CD4-positive, alpha-beta T cell treated with Interleukin-2 at 100 ng/mL for 4 hours (primary cell): ENCODE measurements at regions not wholly inside any gene's neighbourhood (a gene's known extent, or its start where the extent isn't known, plus 50 kb on each side); places are given as distances from the start of the nearest gene placed in this dataset.

Experiments used
- DNase-seq: peaks from one replicate; pipeline ENCODE4 v3.0.0-alpha.2; 2020; ENCODE audit warnings: low spot score

GRCh38 chr15:95869920-95870319 is 460.6 kb upstream of the NR2F2 start:
- peak; percentile 6 for DNase-seq

DNA sequence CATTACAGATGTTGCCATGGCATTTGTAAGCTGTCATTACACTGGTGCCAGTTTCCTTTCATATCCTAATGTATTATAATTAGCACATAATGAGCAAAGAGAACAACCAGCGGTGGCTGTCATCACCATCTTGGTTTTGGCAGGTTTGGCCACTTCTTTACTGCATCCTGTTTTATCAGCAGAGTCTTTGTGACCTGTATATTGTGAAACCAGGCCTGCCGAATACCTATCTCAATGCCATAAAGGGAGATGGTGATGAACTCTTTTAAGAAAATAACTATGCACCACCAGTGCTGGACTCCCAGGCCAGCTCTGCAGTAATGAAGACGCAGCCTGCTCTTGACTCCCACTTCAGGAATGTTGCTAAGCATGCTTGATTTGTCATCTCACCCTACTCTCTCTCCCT is 458.1 kb upstream of the NR2F2 start:
- DNase-seq = no peak

DNA sequence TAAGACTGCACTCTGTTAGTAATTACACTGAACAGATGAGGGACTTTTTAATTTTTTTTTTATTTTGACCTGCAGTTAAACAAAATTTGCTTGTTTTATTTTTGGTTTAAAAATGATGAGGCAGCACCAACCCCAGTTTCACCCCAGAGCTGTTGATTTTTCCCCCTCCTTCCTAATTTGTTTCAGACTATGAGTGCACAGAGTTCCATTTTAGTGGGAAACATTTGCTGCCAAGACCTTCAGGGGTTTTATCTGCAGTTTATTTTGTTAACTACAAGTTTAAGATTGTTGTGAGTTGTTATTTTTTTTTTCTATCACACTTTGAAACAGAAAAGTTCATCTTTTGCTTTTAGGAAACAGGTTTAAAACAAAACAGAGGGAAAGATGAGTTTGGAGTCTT is 455.9 kb upstream of the NR2F2 start:
- DNase-seq = no peak

GRCh38 chr15:95875121-95875643 is 455.3 kb upstream of the NR2F2 start:
- no peak for DNase-seq

DNA sequence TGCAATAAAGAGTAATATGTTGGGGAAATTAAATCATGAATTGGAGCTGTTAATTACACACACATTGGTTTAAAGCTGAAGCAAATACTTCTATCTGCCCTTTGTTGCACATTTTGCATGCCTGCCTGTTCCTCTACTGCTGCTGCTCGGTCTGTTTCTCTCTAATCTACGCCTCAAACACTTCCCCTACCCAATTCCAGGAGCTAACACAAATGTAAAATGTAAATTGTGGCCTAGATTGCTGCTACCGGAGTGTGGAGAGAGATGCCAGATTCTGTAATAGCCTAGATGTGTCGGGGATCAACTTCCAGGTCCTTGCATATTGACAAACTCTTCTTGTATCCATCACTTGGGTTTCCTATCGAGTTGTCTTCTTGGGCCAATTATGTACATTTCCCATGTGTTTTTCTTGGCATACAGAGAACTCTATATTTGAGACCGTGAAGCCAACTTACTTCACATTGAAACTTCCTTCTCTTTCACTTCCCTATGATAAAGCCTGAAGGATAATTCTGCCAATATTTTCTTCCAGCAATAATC is 450.4 kb upstream of the NR2F2 start:
- DNase-seq = no peak

- no peak for DNase-seq
Measured at GRCh38 chr15:95880630-95881029, 449.9 kb upstream of the NR2F2 start.

DNA sequence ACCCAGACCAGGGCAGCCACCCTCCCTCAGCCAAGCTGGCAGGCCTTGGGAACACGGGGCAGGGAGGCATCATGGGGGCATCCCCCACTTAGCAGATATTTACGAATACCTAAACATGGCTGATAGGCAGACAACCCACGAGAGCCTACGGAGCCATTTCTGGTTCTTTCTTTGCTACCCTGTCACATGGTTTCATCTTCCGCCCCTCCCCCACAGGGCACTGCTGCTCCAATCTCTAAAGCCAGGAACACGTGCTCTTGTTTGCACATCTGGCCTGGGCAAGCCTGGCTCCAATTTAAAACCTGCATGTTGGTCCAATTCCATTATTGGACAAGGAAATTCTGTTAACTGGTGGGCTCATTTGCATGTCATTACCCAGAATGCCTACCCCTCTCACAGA is 447.4 kb upstream of the NR2F2 start:
- DNase-seq = no peak

- no peak for DNase-seq
Measured at GRCh38 chr15:95884276-95884675, 446.2 kb upstream of the NR2F2 start.

GRCh38 chr15:95887666-95888390 is 442.7 kb upstream of the NR2F2 start:
- no peak for DNase-seq

- no peak for DNase-seq
Measured at GRCh38 chr15:95888762-95889161, 441.7 kb upstream of the NR2F2 start.

- DNase-seq = no peak
Measured at GRCh38 chr15:95894407-95894956, 436.0 kb upstream of the NR2F2 start.

GRCh38 chr15:95895508-95895907 is 435.0 kb upstream of the NR2F2 start:
- no peak for DNase-seq

DNA sequence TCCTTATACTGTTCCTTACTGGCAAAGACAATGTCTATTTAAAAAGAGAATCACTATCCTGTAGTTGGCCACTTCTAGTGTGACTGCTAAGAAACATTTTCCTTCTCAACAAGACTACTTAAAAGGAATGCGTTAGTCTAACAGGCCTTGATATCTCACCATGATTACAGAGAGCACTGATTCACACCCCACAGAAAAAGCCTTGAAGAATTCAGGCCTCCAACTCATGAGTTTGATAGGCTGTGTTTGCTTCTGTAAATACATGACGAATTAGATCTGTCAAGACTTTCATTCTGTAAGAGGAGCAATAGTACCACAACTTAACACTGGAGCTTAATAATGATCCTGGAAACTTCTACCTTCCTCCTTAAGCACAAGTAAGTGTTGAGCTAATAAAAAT is 432.8 kb upstream of the NR2F2 start:
- no peak for DNase-seq

DNA sequence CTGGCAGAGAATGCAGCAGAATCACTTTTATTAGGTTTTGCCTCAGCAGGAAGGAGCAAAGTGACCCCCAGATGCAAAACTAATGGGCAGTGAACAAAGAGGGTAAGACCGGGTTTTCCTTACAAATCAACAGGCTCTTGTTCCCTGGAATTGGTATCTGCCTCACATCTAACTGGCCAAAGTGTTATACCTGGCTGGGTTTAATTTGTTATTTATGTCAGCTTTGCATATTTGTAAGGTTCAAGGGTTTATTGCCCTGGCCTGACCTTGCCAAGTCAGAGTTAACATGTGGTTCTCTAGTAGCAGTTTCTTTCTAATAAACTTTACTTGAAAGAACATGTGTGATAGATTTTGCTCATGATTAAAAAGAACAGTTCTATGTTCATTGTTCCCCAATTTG is 431.7 kb upstream of the NR2F2 start:
- DNase-seq = no peak

DNA sequence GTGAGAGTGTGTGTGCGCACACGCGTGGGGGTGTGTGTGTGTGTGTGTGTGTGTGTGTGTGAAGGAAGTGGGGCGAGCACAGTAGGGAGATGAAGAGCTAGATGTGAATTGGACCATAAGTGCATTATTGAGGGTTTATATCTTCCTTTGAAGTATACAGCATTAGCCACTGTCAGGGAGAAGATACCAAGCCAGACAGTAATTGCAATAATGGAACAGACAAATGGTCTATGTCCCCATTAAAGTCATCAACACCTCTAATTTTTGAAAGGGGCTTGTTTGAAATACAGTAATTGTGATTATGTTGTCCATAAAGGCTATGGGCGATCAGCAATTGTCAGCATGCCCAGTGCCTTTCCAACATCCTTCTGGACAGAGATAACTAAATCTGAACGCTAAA is 429.2 kb upstream of the NR2F2 start:
- DNase-seq = no peak

- DNase-seq = no peak
Measured at GRCh38 chr15:95902606-95903005, 427.9 kb upstream of the NR2F2 start.

- no peak for DNase-seq
Measured at GRCh38 chr15:95903352-95903751, 427.1 kb upstream of the NR2F2 start.

GRCh38 chr15:95910643-95911212 is 419.8 kb upstream of the NR2F2 start:
- no peak for DNase-seq

DNA sequence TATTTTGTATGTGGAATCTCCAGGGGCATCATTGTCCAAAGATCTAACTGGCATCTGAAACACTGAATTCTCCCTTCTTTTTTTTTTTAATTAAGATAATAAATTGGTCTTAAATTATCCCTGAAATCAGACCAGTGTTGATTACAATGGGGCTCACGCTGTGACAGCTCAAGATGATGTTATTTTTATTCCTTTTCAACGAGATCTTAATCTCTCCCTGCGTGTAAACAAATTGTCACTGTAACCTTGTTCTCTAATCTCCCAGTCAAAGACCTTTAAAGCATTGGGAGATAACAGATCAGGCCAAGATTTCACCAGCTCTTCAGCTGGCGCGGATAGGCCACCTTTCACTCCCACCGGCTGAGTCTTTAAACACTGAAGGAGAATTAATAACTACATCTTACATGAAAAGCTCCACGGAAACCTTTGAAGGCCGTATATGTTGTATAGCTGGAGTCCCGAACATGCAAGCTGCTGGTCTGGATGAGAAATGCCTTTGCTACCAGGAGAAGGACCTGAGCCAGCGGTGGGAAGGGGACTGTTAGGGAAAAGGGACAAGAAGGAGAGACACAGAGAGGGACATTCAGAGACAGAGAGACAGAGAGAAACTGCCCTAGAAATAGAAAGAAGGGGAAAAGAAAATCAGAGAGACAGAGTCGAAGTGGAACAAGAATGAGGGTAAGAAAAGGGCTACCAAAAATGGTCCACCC is 418.8 kb upstream of the NR2F2 start:
- no peak for DNase-seq

- no peak for DNase-seq
Measured at GRCh38 chr15:95912280-95912625, 418.2 kb upstream of the NR2F2 start.

GRCh38 chr15:95912728-95913127 is 417.8 kb upstream of the NR2F2 start:
- DNase-seq = no peak

- DNase-seq = no peak
Measured at GRCh38 chr15:95916568-95916967, 413.9 kb upstream of the NR2F2 start.

DNA sequence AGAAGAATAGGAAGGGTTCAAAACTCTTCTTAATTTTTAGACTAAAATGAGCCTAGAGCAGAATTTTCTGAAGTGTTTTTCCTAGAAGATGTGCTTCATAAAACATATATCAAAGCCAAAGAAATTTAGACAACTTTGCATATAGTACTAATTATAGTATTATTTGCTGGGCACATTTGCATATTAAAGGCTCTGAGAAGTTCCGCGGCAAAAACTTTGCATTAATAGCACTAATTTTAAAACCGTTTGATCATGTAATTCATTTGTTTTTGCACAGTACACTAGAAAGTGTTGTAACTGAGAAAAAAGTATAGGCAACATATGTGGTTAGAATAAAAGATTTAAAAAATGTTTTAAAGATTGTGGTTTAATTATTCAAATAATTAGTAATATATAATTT is 412.0 kb upstream of the NR2F2 start:
- no peak for DNase-seq
